HG02798 (cell line): ENCODE measurements at regions not wholly inside any gene's neighbourhood (a gene's known extent, or its start where the extent isn't known, plus 50 kb on each side); places are given as distances from the start of the nearest gene placed in this dataset.
"Not testable (repeated sequence)": the region's sequence is repeated elsewhere in the genome, so short reads cannot be mapped to it uniquely, and the experiment has no call there.

Experiments
- ATAC-seq: cut with Tn5 transposase; IDR thresholded peaks from one replicate; pipeline ENCODE4 v1.9.1; 2021; ENCODE audit warnings: mild to moderate bottlenecking; ENCODE audit not compliant: unreplicated experiment, poor library complexity

DNA sequence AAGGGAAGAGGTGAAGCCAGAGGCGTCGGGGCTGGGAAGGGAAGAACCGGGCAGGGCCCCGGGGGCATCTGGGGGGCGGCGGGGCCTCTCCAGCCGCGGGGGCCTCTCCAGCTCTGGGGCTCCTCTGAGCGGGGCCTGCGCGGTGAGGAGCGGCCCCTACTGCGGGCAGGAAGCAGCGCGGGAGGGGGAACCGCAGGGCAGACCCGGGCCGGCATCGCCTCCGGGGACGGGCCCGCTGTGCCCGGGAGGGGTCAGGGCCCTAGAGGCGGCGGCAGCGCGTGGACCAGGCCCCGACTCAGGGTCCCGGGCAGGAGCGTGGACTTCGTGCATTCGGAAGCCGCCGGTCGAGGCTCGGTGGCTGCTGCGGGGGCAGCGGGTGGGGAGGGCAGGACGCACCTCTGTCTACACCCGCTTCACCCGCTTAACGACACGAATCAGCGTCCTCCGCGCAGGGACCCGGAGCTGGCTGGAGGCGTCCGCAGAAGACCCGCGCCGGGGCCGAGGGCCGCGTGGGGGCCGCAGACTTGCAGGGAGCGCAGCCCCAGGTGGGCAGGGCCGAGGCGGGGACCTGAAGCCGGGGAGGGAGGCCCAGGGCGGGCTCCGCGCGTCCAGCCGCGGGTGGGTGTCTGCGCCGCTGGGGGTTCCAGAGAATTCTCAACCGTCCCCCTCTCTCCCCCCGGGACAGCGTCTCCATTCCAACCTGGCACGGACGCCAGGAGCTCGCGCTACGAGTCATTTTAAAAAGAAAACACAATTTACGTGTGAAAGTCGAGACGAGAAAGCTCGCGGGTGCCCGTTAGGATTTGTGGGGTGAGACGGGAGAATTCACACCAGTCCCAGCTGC, 345.0 kb downstream of the ADGRD1 start:
- ATAC-seq = not testable (repeated sequence)

- ATAC-seq = not testable (repeated sequence)
These were observed 345.6 kb downstream of the ADGRD1 start for GRCh38 chr12:131299370-131299701.

GRCh38 chr12:131303576-131303975, 349.9 kb downstream of the ADGRD1 start:
- ATAC-seq = not testable (repeated sequence)

DNA sequence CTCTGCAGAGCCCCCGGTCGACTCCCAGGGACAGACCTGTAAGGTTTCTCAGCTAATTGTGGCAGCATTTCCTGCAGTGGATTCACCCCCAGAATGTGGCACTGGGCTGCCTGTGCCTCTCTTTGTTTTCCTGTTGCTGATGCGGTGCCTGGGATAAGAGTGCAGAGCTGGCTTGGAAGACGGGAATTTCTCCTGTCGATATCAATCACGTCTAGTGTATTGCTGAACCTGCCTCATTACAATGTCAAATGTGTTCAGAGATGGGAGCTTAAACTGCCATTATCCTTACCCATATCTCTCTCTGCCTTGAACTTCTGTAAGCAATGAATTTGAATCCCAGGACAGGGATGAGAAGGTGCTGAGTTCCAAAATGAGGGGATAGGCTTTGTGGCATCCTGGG, 350.9 kb downstream of the ADGRD1 start:
- ATAC-seq = not testable (repeated sequence)

- ATAC-seq = no peak
These were observed 356.0 kb downstream of the ADGRD1 start for GRCh38 chr12:131309700-131310099.

GRCh38 chr12:131310227-131310969, 356.7 kb downstream of the ADGRD1 start:
- not testable (repeated sequence) for ATAC-seq

DNA sequence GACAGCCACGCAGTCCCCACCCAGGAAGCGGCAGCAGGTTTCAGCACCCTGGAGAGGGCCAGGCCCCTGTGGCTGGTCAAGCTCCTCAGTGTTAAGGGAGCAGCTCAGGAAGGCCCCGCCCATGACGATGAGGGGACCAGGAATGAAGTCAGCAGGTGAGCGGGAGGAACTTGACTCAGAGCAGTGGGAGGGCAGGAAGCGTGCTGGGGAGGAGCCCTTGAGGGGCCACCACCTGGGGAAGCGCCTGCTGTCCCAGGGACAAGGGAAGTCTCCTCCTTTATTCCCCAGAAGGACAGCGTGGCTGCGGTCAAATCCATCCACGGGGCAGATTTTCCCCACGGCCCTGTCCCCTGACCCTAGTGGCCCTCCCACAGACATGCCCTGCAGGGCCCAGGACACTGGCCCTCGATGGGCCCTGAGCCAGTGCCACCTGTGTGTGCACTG, 357.6 kb downstream of the ADGRD1 start:
- not testable (repeated sequence) for ATAC-seq

DNA sequence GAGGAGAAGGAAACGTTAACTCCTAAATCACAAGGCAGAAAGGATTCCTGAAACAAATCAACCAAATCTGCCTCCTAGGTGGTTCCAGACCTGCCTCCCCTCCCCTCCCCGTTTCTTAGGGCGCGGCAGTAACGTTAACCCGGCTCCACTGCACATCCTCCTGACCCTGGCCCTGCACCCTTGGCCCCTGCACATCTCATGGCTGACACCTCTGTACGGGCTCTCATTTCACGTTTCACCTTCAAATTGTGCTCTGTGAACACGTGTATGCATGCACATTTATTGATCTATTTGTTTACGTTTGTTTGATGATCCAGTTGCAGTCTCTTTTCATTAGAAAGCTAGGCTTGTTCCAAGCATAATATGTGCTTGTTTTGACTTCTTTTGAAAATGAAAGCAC, 358.1 kb downstream of the ADGRD1 start:
- no peak for ATAC-seq

DNA sequence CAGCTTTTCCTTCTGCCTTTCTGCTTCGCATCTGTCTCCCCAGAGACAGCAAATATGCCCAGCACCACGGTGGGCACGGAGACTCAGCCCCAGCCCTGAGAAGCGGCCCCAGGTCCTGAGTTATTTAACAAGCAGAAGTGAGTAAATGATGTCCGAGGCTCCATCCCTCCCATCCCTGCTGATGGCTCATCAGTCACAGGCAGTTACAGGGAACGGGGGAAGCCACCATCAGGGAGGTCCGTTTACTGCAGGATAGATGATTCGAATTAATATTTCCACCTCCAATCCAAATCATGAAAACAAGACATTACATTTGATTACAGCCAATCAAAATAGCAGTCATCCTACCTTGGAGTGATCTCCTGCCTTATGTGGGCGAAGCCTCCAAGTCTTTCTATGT, 358.7 kb downstream of the ADGRD1 start:
- not testable (repeated sequence) for ATAC-seq

GRCh38 chr12:131312793-131313545, 359.3 kb downstream of the ADGRD1 start:
- ATAC-seq = no peak

GRCh38 chr12:131313635-131314034, 359.9 kb downstream of the ADGRD1 start:
- ATAC-seq = no peak

DNA sequence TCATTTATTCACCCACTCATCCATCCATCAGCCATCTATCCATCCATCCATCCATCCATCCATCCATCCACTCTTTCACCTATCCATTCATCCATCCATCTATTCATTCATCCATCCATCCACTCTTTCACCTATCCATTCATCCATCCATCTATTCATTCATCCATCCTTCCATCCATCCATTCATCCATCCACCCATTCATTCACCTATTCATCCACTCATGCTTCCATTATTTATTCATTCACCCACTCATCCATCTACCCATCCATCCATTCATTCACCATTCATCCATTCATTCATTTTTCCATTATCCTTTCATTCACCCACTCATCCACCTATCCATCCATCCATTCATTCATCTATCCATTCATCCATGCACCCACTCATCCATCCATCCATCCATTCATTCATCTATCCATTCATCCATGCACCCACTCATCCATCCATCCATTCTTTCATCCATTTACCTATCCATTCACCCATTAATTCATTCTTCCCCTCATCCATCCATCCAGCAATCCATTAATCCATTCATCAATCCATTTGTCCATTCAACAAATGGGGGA, 360.9 kb downstream of the ADGRD1 start:
- ATAC-seq = no peak

DNA sequence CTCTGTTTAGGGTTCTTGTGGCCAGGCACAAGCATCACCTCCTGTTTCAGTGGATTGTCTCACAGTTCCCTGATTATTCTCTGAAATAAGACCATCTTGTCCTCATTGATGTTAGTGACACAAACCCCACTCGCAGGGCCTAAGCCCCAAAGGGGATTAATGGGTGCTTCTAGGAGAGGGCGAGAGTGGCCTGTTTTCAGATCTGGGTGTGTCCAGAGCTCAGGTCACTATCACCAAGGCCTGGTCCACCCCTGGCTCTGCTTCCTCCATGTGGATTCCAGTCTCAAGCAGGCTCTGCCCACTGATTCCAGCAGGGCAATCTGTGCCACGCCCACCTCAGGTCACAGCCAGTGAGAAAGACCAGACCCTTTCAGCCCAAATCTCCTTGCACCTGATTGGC, 361.9 kb downstream of the ADGRD1 start:
- ATAC-seq = no peak

- ATAC-seq = no peak
These were observed 362.7 kb downstream of the ADGRD1 start for GRCh38 chr12:131316388-131316787.

GRCh38 chr12:131318045-131318685, 364.5 kb downstream of the ADGRD1 start:
- no peak for ATAC-seq

GRCh38 chr12:131321988-131322387, 368.3 kb downstream of the ADGRD1 start:
- no peak for ATAC-seq

- ATAC-seq = not testable (repeated sequence)
These were observed 368.8 kb downstream of the ADGRD1 start for GRCh38 chr12:131322460-131322859.

DNA sequence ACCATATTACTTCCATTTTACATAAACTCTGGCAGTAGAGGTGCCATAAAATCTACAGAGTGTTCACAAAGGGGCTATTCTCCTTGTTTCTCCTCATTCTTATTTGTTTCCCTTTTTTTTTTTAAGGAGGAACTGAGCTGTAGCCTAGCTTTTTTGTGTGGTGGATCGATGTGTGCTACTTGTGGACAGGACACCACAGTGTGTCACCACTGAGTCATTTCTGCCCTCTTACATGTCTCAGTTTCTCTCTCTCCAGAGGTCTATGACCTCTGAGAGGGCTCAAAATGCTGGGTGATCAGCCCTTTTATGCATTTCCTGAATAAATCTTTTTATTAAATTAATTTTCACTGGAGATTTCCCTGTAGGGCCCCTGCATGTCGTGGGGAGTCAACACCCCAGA, 370.2 kb downstream of the ADGRD1 start:
- ATAC-seq = no peak

GRCh38 chr12:131327521-131328488, 374.1 kb downstream of the ADGRD1 start:
- ATAC-seq = no peak
